Endodermal cell (in vitro differentiated cells): ENCODE measurements at regions not wholly inside any gene's neighbourhood (a gene's known extent, or its start where the extent isn't known, plus 50 kb on each side); places are given as distances from the start of the nearest gene placed in this dataset.

Experiments
- DNase-seq: peaks from one replicate; pipeline ENCODE4 v3.0.0-alpha.2; 2017
- H3K27ac ChIP-seq: 2 replicates; pipeline ENCODE4 v1.5.1; 2013; ENCODE audit warnings: mild to moderate bottlenecking, low read depth, low read length, moderate library complexity
- H3K27me3 ChIP-seq: 2 replicates; pipeline ENCODE4 v1.6.1; 2013; ENCODE audit warnings: mild to moderate bottlenecking, low read length, moderate library complexity; ENCODE audit not compliant: insufficient read depth, control insufficient read depth, poor library complexity, severe bottlenecking
- H3K36me3 ChIP-seq: 2 replicates; pipeline ENCODE4 v1.7.0; 2013; ENCODE audit warnings: mild to moderate bottlenecking, low read length, moderate library complexity; ENCODE audit not compliant: control insufficient read depth, insufficient read depth
- H3K4me1 ChIP-seq: one replicate; pipeline ENCODE4 v1.7.0; 2013; ENCODE audit warnings: low read length; ENCODE audit not compliant: control insufficient read depth, insufficient read depth
- H3K4me3 ChIP-seq: 2 replicates; pipeline ENCODE4 v1.5.1; 2013; ENCODE audit warnings: mild to moderate bottlenecking, low read length, moderate library complexity
- H3K9ac ChIP-seq: 2 replicates; pipeline ENCODE4 v1.6.1; 2013; ENCODE audit warnings: mild to moderate bottlenecking, low read length, moderate library complexity; ENCODE audit not compliant: poor library complexity, severe bottlenecking; ENCODE audit errors: extremely low read depth
- H3K9me3 ChIP-seq: 2 replicates; pipeline ENCODE4 v1.6.1; 2013; ENCODE audit warnings: mild to moderate bottlenecking, low read length, moderate library complexity; ENCODE audit not compliant: control insufficient read depth
- H3K27ac Mint-ChIP-seq: 2 replicates; pipeline ENCODE4 v1.8.0; 2020; ENCODE audit warnings: mixed read lengths
- H3K27me3 Mint-ChIP-seq: 2 replicates; pipeline ENCODE4 v1.8.0; 2021; ENCODE audit warnings: mild to moderate bottlenecking, mixed read lengths; ENCODE audit not compliant: insufficient read depth
- H3K36me3 Mint-ChIP-seq: 2 replicates; pipeline ENCODE4 v1.8.0; 2020; ENCODE audit warnings: low read depth, mixed read lengths
- H3K4me1 Mint-ChIP-seq: 2 replicates; pipeline ENCODE4 v1.8.0; 2020; ENCODE audit warnings: mixed read lengths
- H3K4me3 Mint-ChIP-seq: 2 replicates; pipeline ENCODE4 v1.8.0; 2020; ENCODE audit warnings: mild to moderate bottlenecking, moderate library complexity, mixed read lengths
- H3K9me3 Mint-ChIP-seq: 2 replicates; pipeline ENCODE4 v1.8.0; 2020; ENCODE audit warnings: mild to moderate bottlenecking, mixed read lengths
- CTCF ChIP-seq: fragments of 200-600 bp; sonication (generic); conservative IDR thresholded peaks from 2 replicates; pipeline ENCODE4 v1.5.0; 2021; ENCODE audit warnings: antibody characterized with exemption, mild to moderate bottlenecking
- WGBS, 2 experiments: methylation state at CpG; one replicate each; pipeline versions ENCODE4 v1.1.5 to v1.1.7; 2013; ENCODE audit warnings: missing lambda C conversion rate in 2 of 2, mixed read lengths in 1 of 2; ENCODE audit not compliant: insufficient coverage in 1 of 2, insufficient read length in 1 of 2; 5-methylcytosine and 5-hydroxymethylcytosine counted together

GRCh38 chr1:83769072-83769471 is 229.9 kb downstream of the TTLL7 start:
- Histone ChIP-seq H3K4me1 (no peaks in the 10 kb centered on the region), H3K36me3 (no peaks in the 10 kb centered on the region), H3K27me3 (no peaks in the 10 kb centered on the region), H3K27ac (no peak overlapping the region), H3K9ac (no peak overlapping the region), H3K9me3 (no peaks in the 10 kb centered on the region), H3K4me3 (no peak overlapping the region)
- Mint-ChIP-seq H3K9me3 (no peaks in the 10 kb centered on the region), H3K4me1 (peaks cover 10% of the 10 kb centered on the region), H3K4me3 (no peak overlapping the region), H3K36me3 (no peaks in the 10 kb centered on the region), H3K27ac (no peak overlapping the region), H3K27me3 (peaks cover 2% of the 10 kb centered on the region)
- TF ChIP-seq CTCF = no peak
- 92 to 96% methylated on average over 3 of the region's 3 CpGs for WGBS, 2 experiments
- DNase-seq = no peak

GRCh38 chr1:83766241-83766691 is 232.7 kb downstream of the TTLL7 start:
- H3K36me3 Mint-ChIP-seq = no peaks in the 10 kb centered on the region
- H3K36me3 ChIP-seq = no peaks in the 10 kb centered on the region
- peaks cover 17% of the 10 kb centered on the region for H3K4me1 Mint-ChIP-seq
- DNase-seq = no peak
- H3K27ac ChIP-seq = no peak overlapping the region
- H3K27ac Mint-ChIP-seq = no peak overlapping the region
- H3K27me3 Mint-ChIP-seq = no peaks in the 10 kb centered on the region
- no peaks in the 10 kb centered on the region for H3K9me3 Mint-ChIP-seq
- no peak overlapping the region for H3K9ac ChIP-seq
- no peaks in the 10 kb centered on the region for H3K9me3 ChIP-seq
- H3K4me1 ChIP-seq = no peaks in the 10 kb centered on the region
- WGBS, 2 experiments = 95 to 100% methylated on average over 1 of the region's 1 CpG
- no peak overlapping the region for H3K4me3 Mint-ChIP-seq
- no peak for TF ChIP-seq CTCF
- no peak overlapping the region for H3K4me3 ChIP-seq
- H3K27me3 ChIP-seq = no peaks in the 10 kb centered on the region

- H3K4me3 ChIP-seq = no peak overlapping the region
- DNase-seq = no peak
- Mint-ChIP-seq H3K36me3 (no peaks in the 10 kb centered on the region), H3K27ac (no peak overlapping the region), H3K9me3 (no peaks in the 10 kb centered on the region), H3K4me3 (no peak overlapping the region), H3K4me1 (peaks cover 24% of the 10 kb centered on the region), H3K27me3 (no peaks in the 10 kb centered on the region)
- WGBS, 2 experiments = 86 to 90% methylated on average over 2 of the region's 3 CpGs
- H3K4me1 ChIP-seq = no peaks in the 10 kb centered on the region
- no peaks in the 10 kb centered on the region for H3K9me3 ChIP-seq
- no peaks in the 10 kb centered on the region for H3K27me3 ChIP-seq
- no peak overlapping the region for H3K9ac ChIP-seq
- H3K36me3 ChIP-seq = no peaks in the 10 kb centered on the region
- H3K27ac ChIP-seq = no peak overlapping the region
- TF ChIP-seq CTCF = no peak
Observed at GRCh38 chr1:83765125-83765524, 233.8 kb downstream of the TTLL7 start.
